ENCODE measurements at regions not wholly inside any gene's neighbourhood (a gene's known extent, or its start where the extent isn't known, plus 50 kb on each side); places are given as distances from the start of the nearest gene placed in this dataset.

GRCh38 chrX:97995834-97996233 lies 1112.1 kb downstream of the RPA4 start:
- TF ChIP-seq CTCF (IDR thresholded peaks at IDR 0.05) (no peak), POLR2AphosphoS5 (IDR thresholded peaks at IDR 0.05) (no peak), EP300 (IDR thresholded peaks at IDR 0.05) (no peak)
